Adrenal gland (tissue), 5 donors: ENCODE measurements at regions not wholly inside any gene's neighbourhood (a gene's known extent, or its start where the extent isn't known, plus 50 kb on each side); places are given as distances from the start of the nearest gene placed in this dataset.

ENCODE experiments used
- POLR2A ChIP-seq, 2 donors: fragments of 450-650 bp; IDR thresholded peaks; one replicate each; pipeline ENCODE4 v1.6.1; 2017; ENCODE audit warnings: antibody characterized with exemption in 2 of 2, mild to moderate bottlenecking in 2 of 2, moderate library complexity in 1 of 2
- TF ChIP-seq, protein P1 (sequence below), 6 experiments: fragments of 450-650 bp in 4 of 6; fragments of 200-600 bp in 2 of 6; sonication (generic) in 1 of 6; IDR thresholded peaks; 1 replicate in 5 of 6; 2 replicates in 1 of 6; pipeline versions ENCODE4 v1.5.1 to v1.8.0; 2016 to 2021; ENCODE audit warnings: antibody characterized with exemption in 6 of 6, mild to moderate bottlenecking in 2 of 6, moderate library complexity in 1 of 6
- donor health status: DM: no; HTN: no; CAD: no.

DNA sequence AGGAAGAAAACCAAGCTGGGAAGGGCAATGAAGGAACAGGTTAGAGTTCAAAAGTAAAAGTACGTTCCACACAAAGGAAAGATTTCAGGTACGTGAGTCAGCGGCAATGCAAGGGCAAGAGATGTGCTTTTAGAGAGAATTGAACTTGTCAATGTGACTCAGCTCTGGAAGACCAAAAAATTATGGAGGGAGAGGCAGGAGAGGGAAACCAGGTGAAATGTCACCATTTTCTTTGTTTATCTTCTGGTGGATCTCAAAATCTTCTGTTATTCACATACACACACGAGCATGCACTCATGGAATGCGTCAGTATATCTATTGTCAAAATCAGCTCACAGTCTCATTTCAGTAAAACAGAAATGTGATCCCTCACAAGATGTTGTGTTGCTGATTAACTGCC lies 148.8 kb upstream of the RFX3 start:
- no peak for TF ChIP-seq POLR2A (IDR thresholded peaks at IDR 0.05)
- TF ChIP-seq, protein P1, sequence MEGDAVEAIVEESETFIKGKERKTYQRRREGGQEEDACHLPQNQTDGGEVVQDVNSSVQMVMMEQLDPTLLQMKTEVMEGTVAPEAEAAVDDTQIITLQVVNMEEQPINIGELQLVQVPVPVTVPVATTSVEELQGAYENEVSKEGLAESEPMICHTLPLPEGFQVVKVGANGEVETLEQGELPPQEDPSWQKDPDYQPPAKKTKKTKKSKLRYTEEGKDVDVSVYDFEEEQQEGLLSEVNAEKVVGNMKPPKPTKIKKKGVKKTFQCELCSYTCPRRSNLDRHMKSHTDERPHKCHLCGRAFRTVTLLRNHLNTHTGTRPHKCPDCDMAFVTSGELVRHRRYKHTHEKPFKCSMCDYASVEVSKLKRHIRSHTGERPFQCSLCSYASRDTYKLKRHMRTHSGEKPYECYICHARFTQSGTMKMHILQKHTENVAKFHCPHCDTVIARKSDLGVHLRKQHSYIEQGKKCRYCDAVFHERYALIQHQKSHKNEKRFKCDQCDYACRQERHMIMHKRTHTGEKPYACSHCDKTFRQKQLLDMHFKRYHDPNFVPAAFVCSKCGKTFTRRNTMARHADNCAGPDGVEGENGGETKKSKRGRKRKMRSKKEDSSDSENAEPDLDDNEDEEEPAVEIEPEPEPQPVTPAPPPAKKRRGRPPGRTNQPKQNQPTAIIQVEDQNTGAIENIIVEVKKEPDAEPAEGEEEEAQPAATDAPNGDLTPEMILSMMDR (IDR thresholded peaks at IDR 0.05): no peak
